T-helper 17 cell (primary cell): ENCODE measurements at regions not wholly inside any gene's neighbourhood (a gene's known extent, or its start where the extent isn't known, plus 50 kb on each side); places are given as distances from the start of the nearest gene placed in this dataset.

Experiments used
- ATAC-seq: fragments of 150-1000 bp; cut with Tn5 transposase; 2 replicates; pipeline ENCODE4 v1.10.0; 2021; ENCODE audit warnings: mild to moderate bottlenecking, moderate library complexity
- DNase-seq, 3 donors: peaks; one replicate each; pipeline versions ENCODE4 v3.0.0 to v3.0.0-alpha.2; 2020 to 2021
- H3K9me3 ChIP-seq: one replicate; pipeline ENCODE4 v1.7.0; 2013; ENCODE audit warnings: low read length, mild to moderate bottlenecking; ENCODE audit not compliant: control insufficient read depth, poor library complexity, severe bottlenecking
- H3K27ac Mint-ChIP-seq: one replicate; pipeline ENCODE4 v1.8.0; 2022; ENCODE audit warnings: mild to moderate bottlenecking, moderate library complexity, mixed read lengths
- H3K27me3 Mint-ChIP-seq: one replicate; pipeline ENCODE4 v1.8.0; 2022; ENCODE audit warnings: mixed read lengths
- H3K36me3 Mint-ChIP-seq: one replicate; pipeline ENCODE4 v1.8.0; 2022; ENCODE audit warnings: low read depth, mixed read lengths
- H3K4me1 Mint-ChIP-seq: one replicate; pipeline ENCODE4 v1.8.0; 2022; ENCODE audit warnings: mild to moderate bottlenecking, mixed read lengths
- H3K4me3 Mint-ChIP-seq: one replicate; pipeline ENCODE4 v1.8.0; 2022; ENCODE audit warnings: mild to moderate bottlenecking, moderate library complexity, mixed read lengths

DNA sequence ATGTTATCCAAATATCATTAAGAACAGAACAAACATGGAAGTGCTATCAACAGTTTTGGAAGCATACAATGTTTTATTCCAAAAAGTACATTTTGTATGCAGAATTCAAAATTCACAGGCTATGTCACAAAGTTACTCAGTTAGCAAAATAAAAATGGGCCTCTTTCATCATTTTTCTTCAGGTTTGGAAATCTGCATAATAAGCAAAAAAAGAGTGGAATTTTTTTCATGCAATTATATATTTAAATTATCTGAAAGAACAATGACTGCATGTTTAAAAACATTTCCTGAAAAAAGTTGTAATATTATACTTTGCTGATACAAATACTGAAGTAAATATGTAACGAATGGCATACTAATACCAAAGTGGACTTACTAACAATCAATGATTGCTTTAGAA, 161.2 kb upstream of the MBL2 start:
- H3K36me3 Mint-ChIP-seq = no peaks in the 10 kb centered on the region
- no peak overlapping the region for H3K4me3 Mint-ChIP-seq
- no peaks in the 10 kb centered on the region for H3K9me3 ChIP-seq
- ATAC-seq = no peak
- H3K27me3 Mint-ChIP-seq = no peaks in the 10 kb centered on the region
- no peaks in the 10 kb centered on the region for H3K4me1 Mint-ChIP-seq
- DNase-seq = no peak
- no peak overlapping the region for H3K27ac Mint-ChIP-seq

DNA sequence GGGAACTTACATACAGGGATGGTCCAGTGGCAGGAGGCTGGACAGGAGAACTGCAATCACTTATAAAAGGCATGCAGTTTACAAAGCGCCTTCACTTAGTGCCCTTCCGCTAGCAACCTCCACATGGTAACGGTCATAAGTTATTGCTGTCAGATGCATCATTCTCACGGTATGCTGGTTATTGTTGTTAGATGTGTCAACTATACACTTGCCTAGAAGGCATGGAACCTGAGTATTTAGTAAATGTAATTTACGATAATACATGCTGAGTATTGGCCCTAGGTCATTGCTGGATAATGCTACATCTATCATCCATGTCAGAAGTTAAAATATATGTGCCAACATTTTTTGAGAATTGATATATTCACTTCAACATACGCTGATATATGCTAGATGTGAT, 155.1 kb upstream of the MBL2 start:
- DNase-seq (no peak), ATAC-seq (no peak)
- Mint-ChIP-seq H3K4me3 (no peak overlapping the region), H3K27ac (no peak overlapping the region), H3K36me3 (no peaks in the 10 kb centered on the region), H3K4me1 (no peaks in the 10 kb centered on the region), H3K27me3 (no peaks in the 10 kb centered on the region)
- no peaks in the 10 kb centered on the region for H3K9me3 ChIP-seq

DNA sequence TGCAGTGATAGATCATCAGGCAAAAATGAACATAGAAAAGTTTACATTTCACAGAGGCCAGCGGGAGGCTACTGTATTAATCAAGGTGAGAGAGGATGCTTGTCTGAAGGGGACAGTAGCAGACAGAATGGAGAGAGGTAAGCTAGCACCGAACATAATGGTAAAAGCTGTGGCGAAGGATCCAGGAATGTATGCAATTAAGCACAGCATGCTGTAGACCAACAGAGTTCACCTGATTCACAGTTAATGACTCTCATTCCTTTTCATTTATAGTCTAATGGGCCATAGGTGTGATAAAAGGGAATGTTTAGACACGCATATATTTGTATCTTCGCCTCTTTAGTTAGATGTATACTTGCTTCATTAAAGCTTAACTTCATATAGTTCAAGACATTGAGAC, 150.9 kb upstream of the MBL2 start:
- Mint-ChIP-seq H3K27ac (no peak overlapping the region), H3K4me3 (no peak overlapping the region), H3K4me1 (no peaks in the 10 kb centered on the region), H3K36me3 (no peaks in the 10 kb centered on the region), H3K27me3 (no peaks in the 10 kb centered on the region)
- no peaks in the 10 kb centered on the region for H3K9me3 ChIP-seq
- DNase-seq = no peak
- ATAC-seq = no peak

DNA sequence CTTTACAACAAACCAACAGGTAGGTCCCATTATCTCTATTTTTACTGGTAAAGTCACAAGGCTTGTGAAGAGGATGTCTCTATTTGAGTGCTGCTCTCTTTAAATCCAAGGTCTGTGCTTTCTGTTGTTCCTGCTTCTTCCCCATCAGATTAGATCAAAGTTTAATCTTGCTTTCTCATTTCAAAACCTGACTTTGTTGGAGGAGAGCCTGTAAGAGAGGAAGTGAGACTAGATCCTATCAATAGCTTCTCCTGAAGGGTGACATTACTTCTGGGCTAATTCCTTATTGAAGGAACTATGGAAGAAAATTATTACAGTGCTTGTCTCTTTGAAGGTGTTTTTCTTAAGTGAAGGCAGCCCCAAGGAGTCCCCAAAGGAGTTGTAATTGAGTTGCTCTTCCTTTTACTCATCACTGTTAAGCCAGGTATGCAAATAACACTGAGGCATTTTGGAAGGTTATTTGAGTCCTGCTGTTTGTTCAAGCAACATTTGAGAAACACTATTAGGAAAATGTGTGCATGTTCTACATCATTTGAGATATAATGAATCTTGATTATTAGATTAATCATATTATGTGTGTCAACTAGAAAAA, 146.2 kb upstream of the MBL2 start:
- H3K9me3 ChIP-seq = no peaks in the 10 kb centered on the region
- no peak for ATAC-seq
- no peak for DNase-seq
- no peak overlapping the region for H3K4me3 Mint-ChIP-seq
- no peaks in the 10 kb centered on the region for H3K27me3 Mint-ChIP-seq
- no peaks in the 10 kb centered on the region for H3K4me1 Mint-ChIP-seq
- no peak overlapping the region for H3K27ac Mint-ChIP-seq
- H3K36me3 Mint-ChIP-seq = no peaks in the 10 kb centered on the region

DNA sequence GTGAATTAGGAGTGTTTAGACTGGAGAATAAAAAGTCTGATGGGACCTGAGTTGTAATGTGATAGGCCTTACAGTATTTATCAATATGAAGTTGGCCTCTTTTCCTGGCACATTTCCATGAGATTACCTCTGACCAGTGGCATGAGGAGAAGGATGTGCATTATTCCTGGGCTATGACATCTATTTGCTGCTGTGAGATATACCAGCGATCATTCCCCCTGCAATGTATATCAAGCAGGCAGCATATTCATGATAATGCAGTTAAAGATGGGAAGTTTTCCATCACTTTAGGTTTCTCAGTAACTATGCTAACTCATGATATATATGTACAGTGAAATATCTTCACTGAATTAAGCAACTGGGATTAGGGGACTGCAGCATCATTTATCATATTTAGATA, 142.8 kb upstream of the MBL2 start:
- Mint-ChIP-seq H3K4me1 (no peaks in the 10 kb centered on the region), H3K27ac (no peak overlapping the region), H3K4me3 (no peak overlapping the region), H3K36me3 (no peaks in the 10 kb centered on the region), H3K27me3 (no peaks in the 10 kb centered on the region)
- ATAC-seq (no peak), DNase-seq (no peak)
- H3K9me3 ChIP-seq = peaks cover under 1% of the 10 kb centered on the region

DNA sequence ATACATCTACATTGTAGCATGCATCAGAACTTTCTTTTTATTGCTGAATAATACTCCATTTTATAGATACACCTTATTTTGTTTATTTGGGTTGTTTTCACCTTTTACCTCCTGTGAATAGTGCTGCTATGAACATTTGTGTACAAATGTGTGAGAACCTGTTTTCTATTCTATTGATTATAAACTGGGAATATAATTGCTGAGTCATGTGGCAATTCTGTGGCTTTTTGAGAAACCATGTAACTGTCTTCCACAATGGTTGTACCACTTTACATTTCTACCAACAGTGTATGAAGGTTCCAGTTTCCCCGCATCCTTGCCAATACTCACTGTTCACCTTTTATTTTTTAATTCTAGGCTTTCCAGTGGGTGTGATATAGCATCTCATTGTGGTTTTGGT, 138.6 kb upstream of the MBL2 start:
- H3K9me3 ChIP-seq = peaks cover 5% of the 10 kb centered on the region
- no peak overlapping the region for H3K4me3 Mint-ChIP-seq
- ATAC-seq (no peak), DNase-seq (no peak)
- no peaks in the 10 kb centered on the region for H3K27me3 Mint-ChIP-seq
- H3K4me1 Mint-ChIP-seq = no peaks in the 10 kb centered on the region
- H3K36me3 Mint-ChIP-seq = no peaks in the 10 kb centered on the region
- H3K27ac Mint-ChIP-seq = no peak overlapping the region

DNA sequence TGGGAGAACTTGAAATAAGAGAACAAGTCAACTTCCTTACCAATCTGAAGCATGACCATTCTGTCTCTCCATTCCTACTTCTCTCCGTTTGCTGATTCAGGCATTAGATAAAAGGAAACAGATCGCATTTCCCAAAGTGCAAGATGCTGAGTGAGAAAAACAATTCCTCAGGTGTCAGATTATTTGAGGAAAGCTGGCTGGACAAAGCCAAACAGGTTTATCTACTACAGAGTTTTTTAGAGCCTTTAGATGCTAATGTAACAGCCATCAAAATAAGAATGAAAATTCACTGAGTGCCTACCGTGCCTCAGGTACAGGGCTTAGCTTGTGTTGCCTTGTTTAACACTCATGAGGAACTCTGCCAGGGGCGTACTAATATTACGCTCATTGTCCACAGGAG, 135.9 kb upstream of the MBL2 start:
- peaks cover 5% of the 10 kb centered on the region for H3K9me3 ChIP-seq
- ATAC-seq (no peak), DNase-seq (no peak)
- no peaks in the 10 kb centered on the region for H3K4me1 Mint-ChIP-seq
- no peaks in the 10 kb centered on the region for H3K27me3 Mint-ChIP-seq
- no peaks in the 10 kb centered on the region for H3K36me3 Mint-ChIP-seq
- no peak overlapping the region for H3K27ac Mint-ChIP-seq
- H3K4me3 Mint-ChIP-seq = no peak overlapping the region

DNA sequence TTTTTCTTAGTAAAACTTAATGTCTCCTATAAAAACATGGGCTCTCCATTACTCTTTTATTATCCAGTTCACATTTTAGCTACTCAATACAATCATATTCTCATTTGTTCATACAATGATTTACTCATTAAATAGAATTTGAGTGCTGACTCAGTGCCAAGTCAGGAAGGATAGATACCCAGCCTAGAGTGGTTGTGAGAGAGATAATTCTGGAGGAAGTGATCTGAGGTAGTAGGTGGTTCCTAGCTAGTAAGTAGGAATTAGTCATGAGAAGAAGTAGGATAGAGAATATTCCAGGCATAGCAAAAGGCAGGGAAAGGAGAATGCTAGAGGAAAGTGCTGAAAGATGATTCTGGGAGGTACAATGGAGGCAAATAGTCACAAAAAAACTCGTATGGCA, 133.5 kb upstream of the MBL2 start:
- Mint-ChIP-seq H3K4me3 (no peak overlapping the region), H3K27me3 (no peaks in the 10 kb centered on the region), H3K36me3 (no peaks in the 10 kb centered on the region), H3K27ac (no peak overlapping the region), H3K4me1 (no peaks in the 10 kb centered on the region)
- peaks cover 5% of the 10 kb centered on the region for H3K9me3 ChIP-seq
- DNase-seq (no peak), ATAC-seq (no peak)

DNA sequence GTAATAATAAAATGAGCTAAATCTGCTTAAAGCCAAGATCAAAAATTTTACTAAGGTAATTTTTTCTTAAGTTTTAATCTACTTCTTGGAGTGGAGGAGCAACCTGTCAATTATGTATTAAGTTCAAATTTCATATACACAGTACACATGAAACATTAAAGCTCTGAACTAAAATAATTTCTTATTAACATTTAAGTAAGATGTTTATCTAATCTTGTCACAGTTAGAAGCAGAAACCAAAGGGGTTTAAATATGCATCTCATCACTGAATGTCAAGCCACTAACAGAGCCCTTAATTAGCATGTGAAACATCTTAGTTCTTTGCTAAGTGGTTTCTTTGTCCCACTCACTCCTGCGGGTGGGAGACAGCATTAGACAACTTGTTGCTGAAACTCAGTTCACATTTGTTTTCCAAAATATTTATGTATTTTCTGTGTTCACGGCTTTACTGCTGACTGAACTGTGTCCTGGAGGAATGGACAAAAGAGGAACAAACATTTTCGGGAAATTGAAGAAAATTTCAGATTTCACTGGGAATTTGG, 130.9 kb upstream of the MBL2 start:
- DNase-seq (no peak), ATAC-seq (no peak)
- Mint-ChIP-seq H3K4me1 (no peaks in the 10 kb centered on the region), H3K36me3 (no peaks in the 10 kb centered on the region), H3K27ac (no peak overlapping the region), H3K27me3 (no peaks in the 10 kb centered on the region), H3K4me3 (no peak overlapping the region)
- no peaks in the 10 kb centered on the region for H3K9me3 ChIP-seq

DNA sequence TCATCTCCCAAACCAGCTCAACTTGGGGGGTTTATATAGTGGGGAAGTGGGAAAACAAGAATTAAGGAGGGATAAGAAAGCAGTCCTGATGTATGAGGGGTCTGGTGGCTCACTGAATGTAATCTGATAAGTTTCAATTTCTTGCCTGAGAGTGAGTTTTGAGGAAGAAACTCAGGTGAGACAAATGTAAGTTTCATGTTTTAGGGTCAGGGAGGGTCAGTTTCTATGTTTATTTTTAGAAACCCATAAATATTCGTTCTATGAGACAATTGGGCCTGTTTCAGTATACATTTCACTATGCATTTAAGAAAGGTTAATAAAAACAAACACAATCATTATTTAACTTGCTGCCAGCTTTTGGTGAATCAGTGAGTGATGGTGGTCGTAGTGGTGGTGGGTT, 128.0 kb upstream of the MBL2 start:
- Mint-ChIP-seq H3K36me3 (no peaks in the 10 kb centered on the region), H3K4me3 (no peak overlapping the region), H3K27me3 (no peaks in the 10 kb centered on the region), H3K27ac (no peak overlapping the region), H3K4me1 (no peaks in the 10 kb centered on the region)
- no peak for ATAC-seq
- no peak for DNase-seq
- no peaks in the 10 kb centered on the region for H3K9me3 ChIP-seq

DNA sequence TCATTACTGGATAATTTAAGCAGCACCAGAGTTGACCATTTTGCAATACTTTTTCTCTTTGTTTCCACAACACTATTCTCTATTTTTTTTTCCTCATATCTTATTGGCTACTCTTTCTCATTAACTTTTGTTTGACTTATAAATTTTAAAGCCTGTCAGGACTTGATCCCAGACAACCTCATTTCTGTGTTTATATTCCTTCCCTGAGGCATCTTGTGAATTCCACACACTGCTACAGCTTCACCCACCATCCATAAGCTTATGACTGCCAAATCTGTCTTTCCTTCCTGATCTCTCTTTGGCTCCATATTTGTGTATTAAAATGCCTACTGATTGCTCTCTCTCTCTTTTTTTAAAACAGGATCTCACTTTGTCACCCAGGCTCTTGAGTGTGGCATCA, 124.6 kb upstream of the MBL2 start:
- no peak for DNase-seq
- Mint-ChIP-seq H3K4me3 (no peak overlapping the region), H3K36me3 (no peaks in the 10 kb centered on the region), H3K27me3 (no peaks in the 10 kb centered on the region), H3K4me1 (no peaks in the 10 kb centered on the region), H3K27ac (no peak overlapping the region)
- ATAC-seq = no peak
- H3K9me3 ChIP-seq = no peaks in the 10 kb centered on the region

DNA sequence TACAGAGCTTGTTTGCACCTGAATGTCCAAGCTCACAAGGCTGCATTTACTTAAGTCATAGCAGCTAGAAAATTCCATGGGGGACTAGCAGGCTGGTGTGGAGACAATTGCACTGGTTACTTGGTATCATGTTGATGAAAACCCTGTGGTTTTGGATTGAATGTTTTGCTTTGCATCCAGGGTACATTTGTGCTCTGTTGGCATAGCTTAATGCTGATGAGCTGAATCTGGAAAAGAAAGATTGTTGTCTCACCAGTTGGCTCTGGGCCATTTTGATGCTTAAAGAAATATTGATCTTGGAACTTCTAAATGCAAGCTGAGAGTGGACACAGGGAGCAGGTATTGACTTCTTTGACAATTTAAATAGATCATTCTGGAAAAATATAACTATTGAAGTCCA, 122.5 kb upstream of the MBL2 start:
- Mint-ChIP-seq H3K27ac (no peak overlapping the region), H3K4me3 (no peak overlapping the region), H3K36me3 (no peaks in the 10 kb centered on the region), H3K27me3 (no peaks in the 10 kb centered on the region), H3K4me1 (no peaks in the 10 kb centered on the region)
- ATAC-seq (no peak), DNase-seq (no peak)
- no peaks in the 10 kb centered on the region for H3K9me3 ChIP-seq

DNA sequence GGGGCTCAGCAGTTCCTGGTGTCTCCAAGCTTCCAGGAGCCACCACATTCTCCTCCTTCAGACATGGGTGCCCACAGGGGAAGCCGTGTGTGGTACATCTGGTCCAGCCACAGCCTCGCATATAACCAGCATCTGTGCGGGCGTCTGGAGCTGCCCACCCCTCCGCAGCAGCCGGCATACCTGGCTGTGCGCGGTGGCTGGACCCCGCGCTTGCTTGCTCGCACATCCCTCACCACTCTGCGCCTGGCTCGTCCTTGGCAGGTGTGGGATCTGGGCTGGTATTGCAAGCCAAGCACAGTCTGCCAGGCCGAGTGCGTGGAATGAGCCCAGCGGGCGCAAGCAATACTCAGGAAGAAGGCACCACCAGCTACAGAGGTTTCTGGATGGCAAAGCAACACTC, 117.7 kb upstream of the MBL2 start:
- no peak overlapping the region for H3K27ac Mint-ChIP-seq
- ATAC-seq (no peak), DNase-seq (no peak)
- H3K4me3 Mint-ChIP-seq = no peak overlapping the region
- H3K4me1 Mint-ChIP-seq = no peaks in the 10 kb centered on the region
- no peaks in the 10 kb centered on the region for H3K9me3 ChIP-seq
- H3K36me3 Mint-ChIP-seq = no peaks in the 10 kb centered on the region
- no peaks in the 10 kb centered on the region for H3K27me3 Mint-ChIP-seq

DNA sequence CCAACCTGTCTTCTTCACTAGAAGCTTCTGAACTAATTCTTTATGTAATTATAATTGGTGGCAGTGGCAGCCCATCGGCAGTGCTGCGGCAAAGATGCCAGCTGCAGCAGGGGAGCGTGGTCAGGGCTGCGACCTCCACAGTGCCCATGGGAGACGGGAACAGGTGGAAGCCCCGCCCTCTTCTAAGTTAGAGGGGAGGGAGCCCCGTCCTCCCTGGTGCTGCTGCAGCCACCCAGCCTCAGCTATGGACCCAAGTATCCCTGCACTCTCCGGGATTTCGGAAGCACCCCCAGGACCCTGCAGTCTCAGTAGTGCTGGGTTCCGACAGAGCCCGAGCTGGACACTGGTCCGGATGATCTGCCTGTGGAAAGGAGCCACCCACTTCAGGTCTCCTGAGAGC, 117.0 kb upstream of the MBL2 start:
- no peaks in the 10 kb centered on the region for H3K4me1 Mint-ChIP-seq
- no peak overlapping the region for H3K4me3 Mint-ChIP-seq
- H3K36me3 Mint-ChIP-seq = no peaks in the 10 kb centered on the region
- no peak for ATAC-seq
- no peaks in the 10 kb centered on the region for H3K27me3 Mint-ChIP-seq
- H3K9me3 ChIP-seq = no peaks in the 10 kb centered on the region
- H3K27ac Mint-ChIP-seq = no peak overlapping the region
- DNase-seq = no peak
